ENCODE measurements at regions not wholly inside any gene's neighbourhood (a gene's known extent, or its start where the extent isn't known, plus 50 kb on each side); places are given as distances from the start of the nearest gene placed in this dataset.

DNA sequence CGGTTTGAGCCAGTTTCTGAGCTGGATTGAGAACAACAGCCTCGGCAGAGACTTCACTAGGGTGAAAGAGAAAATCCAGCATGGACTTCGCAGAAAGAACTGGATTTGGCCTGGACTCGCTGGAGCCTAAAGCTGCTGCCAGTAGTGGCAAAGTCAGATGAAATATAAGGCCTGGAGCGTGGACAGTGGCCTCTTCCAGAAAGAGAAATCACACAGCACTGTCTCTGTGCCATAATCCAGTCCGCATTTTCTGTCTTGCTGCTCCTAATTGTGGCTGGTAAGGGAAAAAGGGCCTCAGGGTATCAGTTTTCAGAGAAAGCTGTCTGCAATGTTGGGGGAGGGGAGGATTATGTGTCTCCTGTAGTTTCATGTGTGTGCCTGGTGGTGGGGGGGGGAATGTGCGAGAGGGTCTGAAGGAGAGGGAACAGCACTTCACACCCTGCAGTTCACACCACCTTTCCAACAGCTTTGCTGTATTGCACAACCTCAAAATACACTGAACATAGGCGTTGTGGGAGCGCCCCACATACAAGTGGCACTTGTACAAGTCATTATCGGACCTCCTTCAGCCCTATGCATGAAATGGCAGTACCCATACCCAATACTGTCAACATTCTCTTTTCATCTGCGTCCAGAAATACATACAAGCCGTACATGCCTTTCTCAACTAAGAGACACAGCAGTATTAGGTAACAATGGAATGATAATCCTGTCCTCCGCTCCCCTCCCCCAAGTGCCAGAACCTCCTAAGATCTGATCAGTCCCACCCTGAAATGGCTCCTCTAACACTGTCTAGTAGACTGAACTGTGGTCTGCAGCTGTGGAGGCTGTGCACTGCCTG is 107.5 kb upstream of the ATF7IP start:
- DNase-seq: peak; percentile 52 to 62

DNA sequence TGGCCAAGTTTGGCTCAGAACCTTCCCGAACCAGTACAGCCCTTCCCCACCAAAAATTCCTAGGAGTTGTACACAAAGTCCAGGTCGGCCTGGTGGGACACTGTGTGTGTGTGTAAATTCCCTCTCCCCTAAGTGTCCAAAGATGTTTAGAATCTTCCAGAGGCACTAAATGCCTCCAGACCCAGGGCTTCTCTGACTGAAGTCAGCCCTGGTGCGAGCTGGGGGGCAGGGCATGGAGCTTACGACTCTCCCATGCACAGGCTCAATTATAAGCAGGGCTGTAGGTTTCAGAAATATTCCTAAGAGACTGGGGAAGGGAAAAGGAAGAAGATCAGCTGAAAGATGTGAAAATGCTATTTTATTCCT is 106.9 kb upstream of the ATF7IP start:
- DNase-seq: no peak

DNA sequence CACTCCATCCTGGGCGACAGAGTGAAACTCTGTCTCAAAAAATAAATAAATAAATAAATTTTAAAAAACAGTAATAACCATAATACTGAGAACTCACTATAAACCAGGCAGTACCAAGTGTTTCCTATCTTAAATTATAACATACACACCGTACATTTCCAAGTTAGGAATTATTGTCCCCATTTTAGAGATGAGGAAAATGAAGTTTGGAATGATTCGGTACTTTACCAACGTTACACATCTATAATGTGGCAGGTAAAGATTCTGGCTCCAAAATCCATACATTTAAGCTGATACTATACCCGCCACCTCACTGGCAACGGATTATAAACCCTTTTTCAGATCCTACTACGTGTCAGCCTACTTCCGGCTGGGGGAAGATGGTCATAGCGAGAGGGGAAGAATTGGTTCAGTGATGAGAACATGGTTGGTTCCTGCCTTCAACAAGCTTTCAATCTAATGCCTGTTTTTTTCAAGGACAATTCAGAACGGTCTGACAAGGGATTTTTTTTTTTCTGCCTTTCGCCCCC is 105.9 kb upstream of the ATF7IP start:
- no peak for DNase-seq

DNA sequence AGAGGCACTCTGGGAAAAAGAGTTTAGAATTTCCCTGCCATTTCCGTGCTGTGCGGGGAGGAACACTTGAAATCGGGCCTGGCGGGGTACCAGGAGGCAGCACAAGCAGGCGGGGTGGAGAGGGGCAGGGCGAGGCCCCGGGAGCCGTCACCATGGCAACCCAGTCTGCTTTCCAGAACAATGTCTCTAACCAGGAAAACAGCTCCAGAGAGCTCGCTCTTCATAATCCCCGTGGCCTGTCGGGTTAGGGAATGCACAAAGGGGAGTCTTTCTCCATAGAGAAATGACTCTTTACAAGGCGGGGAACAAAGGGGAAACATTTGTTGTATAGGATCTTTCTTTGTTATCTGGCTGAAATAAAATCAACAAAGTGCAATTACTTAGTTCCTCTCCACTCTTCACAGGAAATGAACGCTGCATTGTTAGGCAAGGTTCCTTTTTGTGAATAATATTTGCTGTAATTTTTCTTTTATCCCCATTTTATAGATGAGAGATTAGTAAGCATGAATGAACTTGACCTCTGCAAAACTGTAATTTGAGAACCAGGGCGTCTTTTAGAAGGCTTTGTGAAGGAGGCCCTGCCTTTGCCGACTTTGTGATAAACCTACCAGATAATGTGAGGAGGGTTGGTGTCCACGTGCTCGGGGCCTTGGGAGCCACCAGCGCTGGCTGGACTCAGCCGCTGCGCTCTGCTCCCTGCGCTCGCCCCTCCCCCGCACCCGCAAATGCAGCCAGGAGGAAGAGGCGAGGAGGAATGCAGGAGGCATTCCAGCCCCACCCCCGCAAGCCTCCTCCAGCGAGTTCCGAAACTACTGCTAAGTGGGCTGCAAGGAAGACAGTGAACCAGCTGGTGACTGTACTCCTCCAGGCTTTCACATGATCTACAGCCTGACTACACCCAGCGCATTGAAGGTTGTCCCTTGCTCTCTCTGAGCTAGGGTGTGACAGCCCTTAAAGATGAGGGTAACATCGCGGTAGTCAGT is 105.2 kb upstream of the ATF7IP start:
- no peak for DNase-seq

DNA sequence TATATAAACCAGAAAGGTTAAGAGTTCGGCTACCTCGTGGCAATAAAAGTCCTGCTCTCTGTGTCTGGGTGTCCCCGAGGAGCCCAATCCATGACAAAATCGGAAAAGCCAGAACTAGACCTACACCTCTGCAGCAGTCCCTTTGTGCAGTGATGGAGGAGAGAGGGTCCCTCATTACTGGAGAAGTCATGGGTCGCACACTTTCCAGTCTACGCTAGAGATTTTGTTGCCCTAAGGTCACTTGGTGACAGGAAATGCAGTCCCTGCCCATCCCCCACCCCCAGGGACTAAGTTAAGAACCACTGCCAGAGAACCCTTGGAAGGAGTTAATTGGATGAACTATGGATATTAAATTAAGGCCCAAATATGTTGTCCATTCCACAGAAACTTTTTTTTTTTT is 104.4 kb upstream of the ATF7IP start:
- DNase-seq: no peak

DNA sequence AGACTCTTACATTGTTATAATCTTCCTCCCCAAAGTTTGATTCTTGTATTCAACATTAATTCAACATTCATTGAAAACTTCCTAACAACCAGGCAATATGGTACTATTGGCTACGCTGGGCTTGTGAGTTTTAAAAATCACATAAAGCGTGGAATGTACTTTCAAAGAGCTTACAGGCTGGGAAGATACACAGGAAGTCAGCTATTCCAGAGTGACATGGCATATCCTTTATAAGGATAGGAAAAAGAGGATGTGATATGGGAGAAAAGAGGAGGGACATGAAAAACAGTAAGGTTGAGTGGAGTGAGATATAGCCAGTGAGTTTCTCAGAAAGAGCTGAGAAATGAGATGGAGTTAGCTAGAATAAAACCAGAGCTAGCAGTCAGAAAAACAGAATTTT is 103.6 kb upstream of the ATF7IP start:
- DNase-seq: no peak

DNA sequence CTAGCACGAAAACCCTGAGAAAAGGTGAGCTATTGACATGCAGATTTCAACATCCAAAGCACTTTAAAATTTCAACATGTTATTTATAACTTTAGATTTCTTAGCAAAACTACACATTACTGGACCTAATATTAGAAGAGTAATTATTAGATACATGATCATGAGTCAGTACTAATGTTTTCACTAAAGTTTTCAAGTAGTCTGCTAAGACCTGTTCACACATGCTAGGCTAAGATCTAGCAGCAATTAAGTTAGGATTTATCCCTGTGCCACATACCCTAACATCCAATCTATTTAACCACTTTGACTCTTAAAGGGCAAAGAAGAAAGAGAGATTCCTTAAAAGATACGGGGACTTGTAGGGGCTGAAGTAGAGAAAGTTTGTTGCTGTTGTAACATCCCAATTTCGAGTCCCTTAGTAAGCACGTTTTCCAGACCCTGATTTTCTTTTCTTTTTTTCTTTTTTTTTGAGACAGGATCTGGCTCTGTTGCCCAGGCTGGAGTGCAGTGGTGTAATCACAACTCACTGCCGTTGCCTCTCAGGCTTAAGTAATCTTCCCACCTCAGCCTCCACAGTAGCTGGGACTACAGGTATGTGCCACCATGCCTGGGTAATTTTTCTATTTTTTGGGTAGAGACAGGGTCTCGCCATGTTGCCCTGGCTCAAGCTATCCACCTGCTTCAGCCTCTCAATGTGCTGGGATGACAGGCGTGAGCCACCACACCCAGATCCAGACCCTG is 102.5 kb upstream of the ATF7IP start:
- no peak for DNase-seq

DNA sequence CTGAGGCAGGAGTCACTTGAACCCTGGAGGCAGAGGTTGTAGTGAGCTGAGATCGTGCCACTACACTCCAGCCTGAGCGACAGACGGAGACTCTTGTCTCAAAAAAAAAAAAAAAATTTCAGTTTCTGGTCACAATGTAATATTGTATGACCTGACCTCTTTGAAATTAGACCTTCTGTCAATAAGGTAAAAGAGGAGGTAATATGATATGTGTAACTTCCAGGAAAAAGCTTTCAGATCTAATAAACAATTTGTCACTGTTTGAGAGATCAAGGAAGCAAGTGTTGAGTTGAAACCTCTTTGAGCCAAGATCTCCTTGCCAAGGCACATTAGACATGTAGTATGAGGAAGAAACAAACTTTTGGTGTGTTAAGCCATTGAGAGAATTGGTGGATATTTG is 101.7 kb upstream of the ATF7IP start:
- DNase-seq: no peak

DNA sequence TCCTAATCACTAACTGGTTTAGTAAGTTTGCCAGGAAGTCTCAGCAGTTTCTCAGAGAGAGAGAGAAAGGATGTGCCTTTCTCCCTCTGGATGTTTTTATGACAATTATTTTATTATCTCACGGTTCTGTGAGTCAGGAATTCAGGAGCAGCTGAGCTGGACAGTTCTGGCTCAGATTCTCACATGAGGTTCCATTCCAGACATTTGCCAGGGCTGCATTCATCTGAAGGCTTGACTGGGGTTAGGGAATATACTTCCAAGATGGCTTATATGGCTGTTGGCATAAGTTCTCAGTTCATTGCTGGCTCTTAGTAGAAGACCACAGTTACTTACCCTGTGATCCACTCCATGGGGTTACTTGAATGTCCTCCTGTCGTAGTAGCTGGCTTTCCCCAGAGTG is 101.2 kb upstream of the ATF7IP start:
- no peak for DNase-seq

DNA sequence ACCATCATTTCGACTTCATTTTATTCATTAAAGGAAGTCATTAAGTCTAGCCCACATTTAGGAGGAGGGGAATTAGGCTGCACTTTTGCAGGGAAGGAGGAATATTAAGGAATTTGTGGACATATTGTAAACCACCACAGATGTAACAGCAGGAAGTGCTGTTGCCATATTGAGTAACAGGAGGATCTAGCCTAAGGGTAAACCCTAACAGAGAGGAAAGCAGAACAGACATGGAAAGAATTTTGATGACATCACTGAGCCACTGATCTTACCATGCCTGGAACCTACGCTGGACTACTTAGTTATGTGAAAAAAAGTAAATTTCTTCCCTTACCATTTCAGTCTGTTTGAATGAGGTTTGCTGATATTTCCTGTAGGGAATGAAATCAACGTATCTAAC is 100.7 kb upstream of the ATF7IP start:
- no peak for DNase-seq

DNA sequence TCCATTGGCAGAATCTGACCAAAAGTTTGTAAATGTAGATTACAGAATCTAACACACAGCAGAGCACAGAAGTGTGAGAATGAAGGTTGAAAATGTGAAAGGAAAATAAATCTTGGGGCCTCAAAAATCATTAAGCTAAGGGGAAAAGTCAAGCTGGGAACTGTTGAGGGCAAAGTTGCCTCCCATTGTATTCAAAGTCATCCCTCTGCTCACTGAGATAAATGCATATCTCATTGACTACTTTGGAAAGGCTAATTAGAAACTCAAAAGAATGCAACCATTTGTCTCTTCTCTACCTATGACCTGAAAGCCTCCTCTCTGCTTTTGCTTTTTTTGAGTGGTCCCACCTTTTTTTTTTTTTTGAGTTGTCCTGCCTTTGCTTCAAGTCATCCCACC is 97.4 kb upstream of the ATF7IP start:
- no peak for DNase-seq

DNA sequence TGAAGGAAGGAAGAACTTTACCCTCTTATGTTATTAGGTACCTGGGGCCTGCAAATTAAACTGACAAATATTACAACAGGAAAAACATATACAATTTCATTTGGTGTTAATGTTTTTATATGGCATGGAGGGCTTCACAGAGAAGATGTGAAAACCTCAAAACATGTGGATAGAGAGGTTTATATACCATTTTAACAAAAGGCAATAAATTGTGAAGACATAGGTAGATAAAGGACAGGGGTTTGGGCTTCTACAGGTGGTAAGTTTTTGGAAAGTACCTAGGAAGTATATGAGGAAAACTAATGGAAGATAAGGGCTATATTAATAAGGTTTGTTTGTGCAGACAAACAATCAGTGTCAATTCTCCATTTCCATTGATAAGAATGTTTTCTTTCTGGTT is 95.1 kb upstream of the ATF7IP start:
- no peak for DNase-seq

DNA sequence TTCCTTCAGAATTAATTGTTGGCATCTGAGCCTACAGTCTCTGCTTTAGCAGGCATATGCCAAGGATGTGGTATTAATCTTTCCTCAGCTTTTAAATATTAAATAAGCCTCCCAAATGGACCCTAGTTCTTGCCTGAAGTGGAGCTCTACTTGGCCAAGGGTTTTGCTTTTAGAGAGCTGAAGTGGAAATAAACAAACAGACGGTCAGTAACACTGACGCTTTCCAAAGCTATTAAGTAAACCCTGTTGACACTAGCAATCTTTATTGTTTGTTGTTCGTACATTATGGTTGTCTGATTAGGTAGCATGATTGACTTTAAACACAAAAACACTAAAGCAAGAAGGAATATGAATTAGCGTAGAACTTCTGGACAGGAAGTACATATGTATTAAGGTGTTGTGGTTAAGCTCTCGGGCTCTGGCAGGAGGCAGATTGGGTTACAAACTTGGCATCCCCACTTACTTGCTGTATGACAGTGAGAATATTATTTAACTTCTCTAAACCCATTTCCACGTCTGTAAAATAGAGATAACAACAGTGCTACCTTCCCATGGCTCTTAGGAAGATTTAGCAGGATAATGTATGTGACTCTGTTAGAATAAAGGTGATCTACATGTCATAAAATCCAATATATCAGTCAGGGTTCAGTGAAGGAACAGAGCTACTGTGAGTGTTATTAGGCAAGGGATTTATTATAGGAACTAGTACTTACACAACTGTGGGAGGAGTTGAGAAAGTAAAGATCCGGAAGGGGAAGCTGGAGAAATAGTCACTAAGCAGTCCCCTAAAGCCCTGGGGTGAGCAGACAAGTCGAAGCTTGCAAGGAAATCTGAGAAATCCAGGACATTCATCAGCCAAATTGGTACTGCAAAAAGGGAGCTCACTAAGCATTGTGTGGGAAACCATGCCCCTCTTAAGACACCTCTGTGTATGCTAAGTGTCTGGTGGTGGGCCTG is 92.2 kb upstream of the ATF7IP start:
- DNase-seq: no peak

DNA sequence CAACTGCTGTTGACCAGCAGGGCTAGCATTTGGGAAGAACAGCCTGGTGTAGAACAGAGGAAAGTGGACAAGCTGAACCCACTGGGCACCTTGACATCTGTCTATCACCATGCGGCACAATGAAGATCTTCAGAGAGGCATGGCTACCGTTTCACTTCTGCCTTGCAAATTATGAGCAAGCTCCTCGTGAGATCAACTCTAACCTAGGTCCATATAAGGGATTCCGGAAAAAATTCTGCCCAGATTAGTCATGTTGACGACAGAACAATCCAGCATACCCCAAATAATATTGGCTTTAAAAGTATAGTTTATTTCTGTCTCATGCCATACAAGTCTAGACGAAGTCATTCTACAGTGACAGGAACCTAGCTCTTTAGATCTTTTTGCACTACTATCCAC is 91.6 kb upstream of the ATF7IP start:
- no peak for DNase-seq

DNA sequence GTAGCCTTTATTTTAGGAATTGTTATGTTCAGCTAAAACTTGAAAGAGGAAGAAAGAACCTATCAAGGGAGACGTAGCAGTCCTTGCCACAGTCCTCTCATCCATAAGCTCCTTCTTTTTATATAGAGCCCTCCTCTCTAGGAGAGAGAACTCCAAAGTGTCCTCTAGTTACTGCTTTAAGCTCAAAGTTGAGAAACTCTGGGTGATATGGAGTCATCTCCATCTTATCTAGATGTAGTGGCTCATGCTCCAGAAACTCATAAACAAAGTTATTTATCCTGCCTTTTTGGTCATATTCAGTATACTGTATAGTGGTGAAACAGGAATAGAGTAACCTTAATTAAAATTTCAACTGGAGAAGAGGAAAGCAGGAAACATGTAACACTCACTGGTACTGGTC is 90.4 kb upstream of the ATF7IP start:
- no peak for DNase-seq

DNA sequence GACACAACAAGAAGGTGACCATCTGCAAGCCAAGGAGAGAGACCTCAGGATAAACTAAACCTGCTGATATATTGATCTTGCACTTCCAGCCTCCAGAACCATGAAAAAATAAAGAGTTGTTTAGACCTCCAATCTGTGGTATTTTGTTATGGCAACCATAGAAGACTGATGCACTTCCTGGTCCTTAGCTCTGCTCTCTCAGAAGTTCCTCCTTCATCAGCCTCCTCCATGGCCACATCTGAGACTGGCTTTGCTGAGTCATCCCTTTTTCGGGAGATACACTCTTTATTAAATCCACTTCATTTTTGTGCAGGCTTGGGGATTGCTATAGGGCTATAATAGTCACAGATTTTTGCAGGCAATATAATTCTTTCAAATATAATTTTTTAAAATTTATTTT is 89.6 kb upstream of the ATF7IP start:
- DNase-seq: no peak

DNA sequence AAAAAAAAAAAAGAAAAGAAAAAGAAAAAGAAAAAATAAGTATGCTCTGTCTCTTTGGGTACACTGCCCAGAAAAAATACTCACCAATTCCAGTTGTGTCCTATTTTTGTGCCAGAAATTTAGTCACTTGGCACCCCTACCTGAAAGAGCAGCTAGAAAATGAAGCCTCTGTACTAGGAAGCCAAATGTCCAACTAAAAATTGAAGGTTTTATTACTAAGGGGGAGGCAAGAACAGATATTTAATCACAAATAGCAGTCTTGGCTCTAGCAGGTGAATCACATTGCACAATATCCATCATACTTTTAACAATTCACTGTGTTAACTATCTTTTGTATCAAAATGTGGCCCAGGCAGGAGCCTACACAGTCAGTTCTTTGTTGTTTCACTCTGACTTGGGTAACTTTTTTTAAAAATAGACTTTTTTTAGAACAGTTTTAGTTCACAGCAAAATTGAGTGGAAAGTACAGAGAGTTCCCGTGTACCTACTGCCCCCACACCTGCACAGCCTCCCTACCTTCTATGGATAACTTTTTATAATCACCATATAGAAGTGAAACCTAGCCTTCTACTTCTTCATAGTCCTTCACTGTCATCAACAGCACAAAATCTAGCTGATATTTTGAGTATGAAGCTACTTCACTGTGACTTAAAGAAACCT is 87.1 kb upstream of the ATF7IP start:
- DNase-seq: no peak

DNA sequence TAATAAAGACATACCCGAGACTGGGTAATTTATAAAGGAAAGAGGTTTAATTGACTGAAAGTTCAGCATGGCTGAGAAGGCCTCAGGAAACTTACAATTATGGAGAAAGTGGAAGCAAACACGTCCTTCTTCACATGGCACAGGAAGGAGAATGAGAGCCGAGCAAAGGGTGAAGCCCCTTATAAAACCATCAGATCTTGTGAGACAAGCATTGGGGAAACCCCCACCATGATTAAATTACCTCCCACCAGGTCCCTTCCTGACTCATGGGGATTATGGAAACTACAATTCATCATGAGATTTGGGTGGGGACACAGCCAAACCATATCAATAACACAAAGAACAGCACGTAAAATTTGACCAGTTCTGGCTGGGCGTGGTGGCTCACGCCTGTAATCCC is 85.6 kb upstream of the ATF7IP start:
- DNase-seq: no peak

DNA sequence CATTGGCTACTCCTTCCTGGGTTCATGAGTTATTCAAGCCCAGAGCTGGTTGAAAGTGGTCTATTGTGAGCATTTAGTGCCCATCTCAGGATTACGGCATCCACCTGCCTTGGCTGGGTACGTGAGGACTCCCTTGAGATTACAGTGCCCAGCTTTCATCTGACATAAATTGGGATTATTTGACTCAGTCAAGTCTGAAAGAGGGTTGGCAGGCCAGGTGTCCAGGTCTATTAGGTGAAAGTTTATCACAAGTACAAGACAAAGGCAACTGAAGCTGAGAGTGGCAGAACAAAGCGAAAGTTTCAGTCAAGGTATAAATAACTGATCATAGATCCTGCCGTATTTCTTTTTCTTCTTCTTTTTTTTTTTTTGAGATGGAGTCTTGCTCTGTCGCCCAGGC is 84.6 kb upstream of the ATF7IP start:
- DNase-seq: no peak

DNA sequence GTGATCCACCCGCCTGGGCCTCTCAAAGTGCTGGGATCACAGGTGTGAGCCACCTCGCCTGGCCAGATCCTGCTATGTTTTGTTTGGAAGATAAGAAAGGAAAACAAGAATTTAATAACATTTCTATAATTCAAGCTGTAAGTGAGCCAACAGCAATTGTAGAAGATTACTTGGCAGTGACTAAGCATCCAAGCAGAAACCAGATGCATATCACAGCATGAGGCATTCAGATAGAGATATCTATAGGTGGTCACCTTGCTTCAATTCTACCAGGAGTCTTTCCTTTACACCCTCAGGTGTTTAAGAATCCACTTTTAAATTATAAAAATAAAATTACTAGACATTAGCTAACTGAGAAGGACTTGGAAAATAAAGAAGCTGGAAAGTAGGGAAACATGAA is 83.9 kb upstream of the ATF7IP start:
- DNase-seq: no peak

DNA sequence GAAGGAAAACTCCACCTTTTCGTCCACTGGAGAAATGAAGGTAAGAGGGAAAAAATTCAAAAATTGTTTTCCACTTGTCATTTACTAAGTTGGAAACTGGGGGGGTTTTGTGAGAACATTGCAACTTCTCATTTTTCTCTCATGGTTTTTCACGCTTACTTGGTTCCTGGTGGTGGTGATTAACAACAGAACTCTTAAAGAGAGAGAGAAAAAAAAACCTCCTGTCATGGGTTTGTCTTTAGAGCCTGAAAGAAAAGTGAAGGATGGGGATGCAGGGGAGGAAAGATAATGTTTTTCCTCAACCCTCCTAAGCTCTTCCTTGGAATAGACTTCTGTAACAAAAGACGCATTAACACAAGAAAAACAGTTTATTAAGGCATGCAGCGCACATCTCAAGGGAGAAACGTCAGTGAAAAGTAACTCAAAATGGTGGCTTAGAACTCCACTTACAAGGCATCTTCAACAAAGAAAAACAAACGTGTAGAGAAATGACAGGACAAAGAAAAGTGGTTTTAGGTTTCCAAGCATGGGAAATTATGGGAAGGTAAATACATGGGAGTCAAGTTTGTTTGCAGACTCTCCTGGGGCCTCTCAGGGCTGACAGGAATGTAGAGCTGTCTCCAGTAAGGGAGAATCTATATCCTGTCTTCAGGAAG is 81.9 kb upstream of the ATF7IP start:
- DNase-seq: no peak

Measured in activated CD4-positive, alpha-beta T cell treated with anti-CD3 and anti-CD28 coated beads for 4 hours (primary cell).